ENCODE measurements at regions not wholly inside any gene's neighbourhood (a gene's known extent, or its start where the extent isn't known, plus 50 kb on each side); places are given as distances from the start of the nearest gene placed in this dataset.

- TF ChIP-seq CTCF (conservative IDR thresholded peaks at IDR 0.05 in 1 of 2, IDR thresholded peaks at IDR 0.05 in 1 of 2; ENCODE audit: low read depth in 1 of 2, low read length in 2 of 2) (no peak), EZH2 (IDR thresholded peaks at IDR 0.05; ENCODE audit: low read length, missing control alignments) (no peak)
These were observed 1026.4 kb downstream of the DSC3 start for GRCh38 chr18:30016179-30016578.

All from fibroblast of lung (primary cell).